ENCODE measurements at regions not wholly inside any gene's neighbourhood (a gene's known extent, or its start where the extent isn't known, plus 50 kb on each side); places are given as distances from the start of the nearest gene placed in this dataset.

- DNase-seq = peak; percentile 5
These were observed 746.4 kb upstream of the FLRT2 start for GRCh38 chr14:84783511-84783910.

GRCh38 chr14:84785996-84786395, 743.9 kb upstream of the FLRT2 start:
- no peak for DNase-seq

GRCh38 chr14:84789012-84789411, 740.9 kb upstream of the FLRT2 start:
- DNase-seq = no peak

GRCh38 chr14:84792722-84793410, 737.1 kb upstream of the FLRT2 start:
- peak; percentile 3 for DNase-seq

- DNase-seq = no peak
These were observed 732.6 kb upstream of the FLRT2 start for GRCh38 chr14:84797326-84797725.

- no peak for DNase-seq
These were observed 725.5 kb upstream of the FLRT2 start for GRCh38 chr14:84804468-84804867.

- DNase-seq = no peak
These were observed 725.0 kb upstream of the FLRT2 start for GRCh38 chr14:84804895-84805294.

GRCh38 chr14:84806181-84806580, 723.8 kb upstream of the FLRT2 start:
- no peak for DNase-seq

- DNase-seq = no peak
These were observed 723.3 kb upstream of the FLRT2 start for GRCh38 chr14:84806622-84807021.

- DNase-seq = no peak
These were observed 722.3 kb upstream of the FLRT2 start for GRCh38 chr14:84807673-84808072.

GRCh38 chr14:84809158-84809557, 720.8 kb upstream of the FLRT2 start:
- no peak for DNase-seq

- no peak for DNase-seq
These were observed 715.6 kb upstream of the FLRT2 start for GRCh38 chr14:84814391-84814790.

GRCh38 chr14:84819528-84819927, 710.4 kb upstream of the FLRT2 start:
- no peak for DNase-seq

- no peak for DNase-seq
These were observed 704.3 kb upstream of the FLRT2 start for GRCh38 chr14:84825481-84826251.

GRCh38 chr14:84826294-84826693, 703.6 kb upstream of the FLRT2 start:
- DNase-seq = no peak

GRCh38 chr14:84850595-84850994, 679.3 kb upstream of the FLRT2 start:
- no peak for DNase-seq

GRCh38 chr14:84856751-84857534, 673.0 kb upstream of the FLRT2 start:
- DNase-seq = no peak

- peak; percentile 7 for DNase-seq
These were observed 672.4 kb upstream of the FLRT2 start for GRCh38 chr14:84857571-84857970.

- no peak for DNase-seq
These were observed 670.8 kb upstream of the FLRT2 start for GRCh38 chr14:84859116-84859515.

GRCh38 chr14:84864548-84865271, 665.2 kb upstream of the FLRT2 start:
- DNase-seq = no peak

- no peak for DNase-seq
These were observed 658.2 kb upstream of the FLRT2 start for GRCh38 chr14:84871734-84872133.

GRCh38 chr14:84874436-84874835, 655.5 kb upstream of the FLRT2 start:
- DNase-seq = no peak

- DNase-seq = no peak
These were observed 652.9 kb upstream of the FLRT2 start for GRCh38 chr14:84877061-84877460.

All from DMS53 (cell line).